GM06990 (cell line): ENCODE measurements at regions not wholly inside any gene's neighbourhood (a gene's known extent, or its start where the extent isn't known, plus 50 kb on each side); places are given as distances from the start of the nearest gene placed in this dataset.

Experiments used
- DNase-seq: peaks from one replicate; pipeline ENCODE4 v3.0.0-alpha.2; 2011; ENCODE audit not compliant: insufficient read length; ENCODE audit errors: extremely low read depth
- H3K27me3 ChIP-seq: replicated peaks from 2 replicates; pipeline ENCODE4 v1.6.0; 2011; ENCODE audit warnings: low read length; ENCODE audit not compliant: control insufficient read depth, insufficient read depth
- H3K36me3 ChIP-seq: 2 replicates; pipeline ENCODE4 v1.5.1; 2011; ENCODE audit warnings: low read length; ENCODE audit not compliant: control insufficient read depth, insufficient read depth
- H3K4me3 ChIP-seq: replicated peaks from 2 replicates; pipeline ENCODE4 v1.5.1; 2011; ENCODE audit warnings: low read depth, mild to moderate bottlenecking, control low read depth, low read length
- TF ChIP-seq, protein P1 (sequence below): IDR thresholded peaks from 2 replicates; pipeline ENCODE4 v1.5.1; 2011; ENCODE audit warnings: low read length, control low read depth, mild to moderate bottlenecking, inconsistent platforms; ENCODE audit not compliant: insufficient read depth, poor library complexity, severe bottlenecking

DNA sequence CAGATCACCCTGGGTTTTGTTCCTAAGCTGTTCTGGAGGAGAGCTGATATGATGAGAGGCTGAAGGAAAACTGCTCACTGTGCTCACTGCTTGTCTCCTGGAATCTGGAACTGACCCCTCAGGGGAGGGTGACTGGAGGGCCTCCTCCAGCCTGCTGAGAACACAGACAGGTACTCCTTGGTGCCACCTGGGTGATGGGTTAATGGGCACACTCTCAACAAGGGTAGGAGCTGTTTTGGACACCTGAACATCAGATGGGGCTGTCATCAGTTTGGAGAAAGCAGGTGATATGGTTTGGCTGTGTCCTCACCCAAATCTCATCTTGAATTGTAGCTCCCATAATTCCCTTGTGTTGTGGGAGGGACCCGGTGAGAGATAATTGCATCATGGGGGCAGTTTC is 58.1 kb upstream of the SORCS3 start:
- Histone ChIP-seq H3K36me3 (no peaks in the 10 kb centered on the region), H3K4me3 (no peak overlapping the region), H3K27me3 (peaks cover 2% of the 10 kb centered on the region)
- DNase-seq, result no peak
- TF ChIP-seq, protein P1, sequence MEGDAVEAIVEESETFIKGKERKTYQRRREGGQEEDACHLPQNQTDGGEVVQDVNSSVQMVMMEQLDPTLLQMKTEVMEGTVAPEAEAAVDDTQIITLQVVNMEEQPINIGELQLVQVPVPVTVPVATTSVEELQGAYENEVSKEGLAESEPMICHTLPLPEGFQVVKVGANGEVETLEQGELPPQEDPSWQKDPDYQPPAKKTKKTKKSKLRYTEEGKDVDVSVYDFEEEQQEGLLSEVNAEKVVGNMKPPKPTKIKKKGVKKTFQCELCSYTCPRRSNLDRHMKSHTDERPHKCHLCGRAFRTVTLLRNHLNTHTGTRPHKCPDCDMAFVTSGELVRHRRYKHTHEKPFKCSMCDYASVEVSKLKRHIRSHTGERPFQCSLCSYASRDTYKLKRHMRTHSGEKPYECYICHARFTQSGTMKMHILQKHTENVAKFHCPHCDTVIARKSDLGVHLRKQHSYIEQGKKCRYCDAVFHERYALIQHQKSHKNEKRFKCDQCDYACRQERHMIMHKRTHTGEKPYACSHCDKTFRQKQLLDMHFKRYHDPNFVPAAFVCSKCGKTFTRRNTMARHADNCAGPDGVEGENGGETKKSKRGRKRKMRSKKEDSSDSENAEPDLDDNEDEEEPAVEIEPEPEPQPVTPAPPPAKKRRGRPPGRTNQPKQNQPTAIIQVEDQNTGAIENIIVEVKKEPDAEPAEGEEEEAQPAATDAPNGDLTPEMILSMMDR, result no peak

DNA sequence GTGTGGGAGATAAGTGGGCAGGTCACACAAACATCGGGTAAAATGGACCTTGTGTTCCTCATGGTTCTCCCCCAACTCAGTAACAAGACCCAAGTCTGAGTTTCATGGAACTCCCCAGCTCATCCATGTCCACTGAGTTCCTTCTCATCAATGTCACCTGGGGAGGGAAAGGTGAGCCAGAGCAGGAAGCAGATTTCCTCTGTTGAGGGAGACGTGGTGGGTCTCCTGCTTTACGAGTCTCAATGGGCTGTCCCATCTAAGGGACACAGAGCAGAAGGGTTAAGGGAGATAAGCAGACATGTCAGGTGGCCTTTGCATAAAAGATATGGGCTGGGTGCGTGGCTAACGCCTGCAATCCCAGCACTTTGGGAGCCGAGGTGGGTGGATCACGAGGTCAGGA is 56.5 kb upstream of the SORCS3 start:
- no peaks in the 10 kb centered on the region for H3K36me3 ChIP-seq
- peaks cover 2% of the 10 kb centered on the region for H3K27me3 ChIP-seq
- TF ChIP-seq, protein P1, result no peak
- no peak overlapping the region for H3K4me3 ChIP-seq
- no peak for DNase-seq

DNA sequence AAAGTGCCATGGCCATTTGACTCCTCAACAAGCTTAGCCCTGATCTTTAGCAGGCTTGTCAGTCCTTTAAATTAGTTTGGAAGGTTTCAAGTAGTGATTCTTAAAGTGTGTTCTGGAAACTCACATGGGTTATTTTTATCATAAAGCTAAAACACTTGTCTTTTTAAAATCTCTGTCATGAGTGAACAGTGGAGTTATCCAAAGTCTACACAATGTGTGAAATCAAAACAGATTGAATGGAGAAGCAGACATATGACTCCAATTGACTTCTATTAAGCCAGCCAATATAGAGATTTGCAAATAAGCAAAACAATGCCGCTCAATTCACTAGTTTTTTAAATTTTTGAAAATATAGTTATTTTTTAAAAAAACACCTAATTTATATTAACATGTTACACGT is 53.3 kb upstream of the SORCS3 start:
- no peak for DNase-seq
- no peak overlapping the region for H3K4me3 ChIP-seq
- TF ChIP-seq, protein P1, result no peak
- no peaks in the 10 kb centered on the region for H3K36me3 ChIP-seq
- peaks cover 2% of the 10 kb centered on the region for H3K27me3 ChIP-seq

DNA sequence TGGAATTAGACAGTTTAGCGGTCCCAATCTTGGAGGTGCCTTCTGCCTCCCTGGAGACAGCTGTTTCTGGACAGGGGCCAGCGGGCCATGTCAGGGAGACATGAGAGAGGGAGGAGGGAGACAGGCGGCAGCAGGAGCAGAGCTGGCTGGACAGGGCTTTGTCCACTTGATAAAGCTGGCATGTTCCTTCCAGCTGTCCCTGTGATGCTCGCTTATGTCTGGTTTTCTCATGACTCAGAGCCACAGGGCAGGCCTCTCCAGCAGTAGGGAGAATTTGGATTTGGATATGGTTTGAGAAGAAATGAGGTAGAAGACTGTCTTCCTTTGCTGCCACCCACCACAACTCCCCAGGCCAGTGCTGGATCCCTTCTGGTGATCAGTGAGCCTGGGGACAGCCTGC is 51.7 kb upstream of the SORCS3 start:
- DNase-seq, result no peak
- Histone ChIP-seq H3K27me3 (no peaks in the 10 kb centered on the region), H3K4me3 (no peak overlapping the region), H3K36me3 (no peaks in the 10 kb centered on the region)
- TF ChIP-seq, protein P1, result no peak

DNA sequence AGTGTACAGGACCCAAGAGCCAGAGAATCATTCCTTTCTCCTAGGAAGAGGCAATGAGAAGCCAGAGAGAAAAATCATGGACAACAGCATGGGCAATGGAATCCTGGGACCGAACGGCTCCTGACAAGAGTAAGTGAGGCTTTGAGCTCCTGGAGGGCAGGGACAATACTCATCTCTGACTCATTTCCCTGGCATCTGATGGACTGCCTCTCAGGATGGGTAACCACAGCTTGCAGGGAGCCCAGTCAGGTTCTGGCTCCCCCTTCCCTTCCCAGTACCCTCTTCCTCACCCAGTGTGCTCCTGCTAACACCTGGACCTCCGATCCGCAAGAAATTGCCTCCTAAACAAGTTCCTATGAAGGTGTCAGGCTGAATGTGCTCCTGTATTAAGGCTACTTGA is 51.2 kb upstream of the SORCS3 start:
- no peaks in the 10 kb centered on the region for H3K36me3 ChIP-seq
- H3K27me3 ChIP-seq, result no peaks in the 10 kb centered on the region
- no peak for DNase-seq
- no peak overlapping the region for H3K4me3 ChIP-seq
- TF ChIP-seq, protein P1, result no peak
